ENCODE measurements at regions not wholly inside any gene's neighbourhood (a gene's known extent, or its start where the extent isn't known, plus 50 kb on each side); places are given as distances from the start of the nearest gene placed in this dataset.

DNA sequence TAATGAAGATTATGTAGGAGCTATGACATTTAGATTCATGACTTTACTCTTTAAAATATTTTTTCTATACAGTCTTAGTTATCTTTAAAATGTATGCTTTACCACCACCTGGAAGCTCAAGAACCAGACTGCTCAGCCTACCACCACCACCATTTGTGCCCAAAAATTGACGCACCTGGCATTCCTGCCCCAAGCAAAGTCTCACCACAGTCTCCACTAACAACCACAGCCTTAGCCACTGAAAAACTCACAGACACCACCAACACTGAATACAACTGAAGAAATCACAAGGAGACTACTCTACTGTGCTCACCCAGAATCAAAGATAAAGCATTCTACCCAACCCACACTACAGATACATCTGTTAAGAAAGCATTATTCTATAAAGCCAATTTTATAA, 201.9 kb upstream of the PDE10A start:
- no peak overlapping the region for H2AFZ ChIP-seq (ENCODE audit: insufficient read depth, low read depth, low read length, poor library complexity, severe bottlenecking)
- peaks cover 0 to 3% (median 2%) of the 10 kb centered on the region in 3 donors for H3K9me3 ChIP-seq (ENCODE audit: control extremely low read depth in 1 of 3, control insufficient read depth in 2 of 3, insufficient read depth in 1 of 3, low read length in 2 of 3)
- H3K9ac ChIP-seq (ENCODE audit: low read length) = no peak overlapping the region
- Mint-ChIP-seq H3K9me3 (ENCODE audit: insufficient read depth) (peaks cover 11% of the 10 kb centered on the region), H3K4me3 (no peak overlapping the region), H3K27me3 (peaks cover 16% of the 10 kb centered on the region), H3K27ac (no peak overlapping the region), H3K4me1 (no peaks in the 10 kb centered on the region)
- no peaks in the 10 kb centered on the region for H4K20me1 ChIP-seq (ENCODE audit: control insufficient read depth, insufficient read depth, low read length, poor library complexity, severe bottlenecking)
- no peaks in the 10 kb centered on the region for H3K36me3 ChIP-seq (replicated peaks in 1 of 2; ENCODE audit: control extremely low read depth in 1 of 2, control insufficient read depth in 1 of 2, extremely low read depth in 1 of 2, insufficient read depth in 2 of 2, low read length in 1 of 2)
- no peak overlapping the region for H3K27ac ChIP-seq (ENCODE audit: low read length in 2 of 2)
- ATAC-seq (ENCODE audit: low read depth) (no peak), DNase-seq (no peak)
- H3K4me1 ChIP-seq (ENCODE audit: control insufficient read depth in 2 of 2, insufficient read depth in 2 of 2, low read length in 2 of 2) = no peaks in the 10 kb centered on the region
- CTCF ChIA-PET = no interaction called here
- no peaks in the 10 kb centered on the region for H3K27me3 ChIP-seq (replicated peaks in 1 of 4; ENCODE audit: control extremely low read depth in 1 of 4, control insufficient read depth in 3 of 4, insufficient read depth in 4 of 4, low read length in 3 of 4)
- intact Hi-C loops (cut with micrococcal nuclease) = no loop called here
- no peak overlapping the region for H3K4me3 ChIP-seq (ENCODE audit: control extremely low read depth in 1 of 5, extremely low read depth in 1 of 5, insufficient read depth in 1 of 5, low read depth in 2 of 5, low read length in 4 of 5)
- no peak overlapping the region for H3K4me2 ChIP-seq (replicated peaks; ENCODE audit: low read depth, low read length, poor library complexity, severe bottlenecking)
- H3K79me2 ChIP-seq (ENCODE audit: control insufficient read depth, insufficient read depth, low read length) = no peaks in the 10 kb centered on the region
- WGBS (ENCODE audit: insufficient coverage) = 100% methylated on average over 1 of the region's 1 CpG
- TF ChIP-seq EZH2 (IDR thresholded peaks at IDR 0.05; ENCODE audit: borderline replicate concordance, insufficient read depth, low read depth, low read length, poor library complexity, severe bottlenecking) = no peak
- TF ChIP-seq, protein P1, sequence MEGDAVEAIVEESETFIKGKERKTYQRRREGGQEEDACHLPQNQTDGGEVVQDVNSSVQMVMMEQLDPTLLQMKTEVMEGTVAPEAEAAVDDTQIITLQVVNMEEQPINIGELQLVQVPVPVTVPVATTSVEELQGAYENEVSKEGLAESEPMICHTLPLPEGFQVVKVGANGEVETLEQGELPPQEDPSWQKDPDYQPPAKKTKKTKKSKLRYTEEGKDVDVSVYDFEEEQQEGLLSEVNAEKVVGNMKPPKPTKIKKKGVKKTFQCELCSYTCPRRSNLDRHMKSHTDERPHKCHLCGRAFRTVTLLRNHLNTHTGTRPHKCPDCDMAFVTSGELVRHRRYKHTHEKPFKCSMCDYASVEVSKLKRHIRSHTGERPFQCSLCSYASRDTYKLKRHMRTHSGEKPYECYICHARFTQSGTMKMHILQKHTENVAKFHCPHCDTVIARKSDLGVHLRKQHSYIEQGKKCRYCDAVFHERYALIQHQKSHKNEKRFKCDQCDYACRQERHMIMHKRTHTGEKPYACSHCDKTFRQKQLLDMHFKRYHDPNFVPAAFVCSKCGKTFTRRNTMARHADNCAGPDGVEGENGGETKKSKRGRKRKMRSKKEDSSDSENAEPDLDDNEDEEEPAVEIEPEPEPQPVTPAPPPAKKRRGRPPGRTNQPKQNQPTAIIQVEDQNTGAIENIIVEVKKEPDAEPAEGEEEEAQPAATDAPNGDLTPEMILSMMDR (IDR thresholded peaks at IDR 0.05) = no peak
- POLR2A ChIA-PET = no interaction called here

DNA sequence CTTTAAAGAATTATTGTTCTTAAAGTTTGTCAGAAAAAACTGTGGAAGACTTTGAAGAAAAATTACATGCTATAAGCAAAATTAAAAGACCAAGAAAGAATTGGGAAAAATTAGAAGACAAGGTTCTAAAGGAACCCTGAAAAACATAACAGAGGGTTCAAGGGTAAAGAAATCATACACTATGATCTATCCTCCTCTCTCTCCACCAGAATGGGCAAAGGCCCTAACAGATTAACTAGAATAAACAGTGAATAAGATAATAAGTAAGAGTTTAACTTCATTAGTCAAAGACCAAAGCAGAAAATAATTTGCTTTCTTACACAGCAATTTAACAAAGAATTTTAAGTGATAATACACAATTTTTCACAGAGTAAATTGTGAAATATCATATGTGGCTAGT, 201.2 kb upstream of the PDE10A start:
- peaks cover 0 to 3% (median 0%) of the 10 kb centered on the region in 3 donors for H3K9me3 ChIP-seq (ENCODE audit: control extremely low read depth in 1 of 3, control insufficient read depth in 2 of 3, insufficient read depth in 1 of 3, low read length in 2 of 3)
- no peaks in the 10 kb centered on the region for H4K20me1 ChIP-seq (ENCODE audit: control insufficient read depth, insufficient read depth, low read length, poor library complexity, severe bottlenecking)
- no peak overlapping the region for H2AFZ ChIP-seq (ENCODE audit: insufficient read depth, low read depth, low read length, poor library complexity, severe bottlenecking)
- H3K9ac ChIP-seq (ENCODE audit: low read length) = no peak overlapping the region
- DNase-seq = no peak
- H3K4me2 ChIP-seq (replicated peaks; ENCODE audit: low read depth, low read length, poor library complexity, severe bottlenecking) = no peak overlapping the region
- ChIA-PET CTCF (no interaction called here), POLR2A (no interaction called here)
- H3K36me3 ChIP-seq (replicated peaks in 1 of 2; ENCODE audit: control extremely low read depth in 1 of 2, control insufficient read depth in 1 of 2, extremely low read depth in 1 of 2, insufficient read depth in 2 of 2, low read length in 1 of 2) = no peaks in the 10 kb centered on the region
- no peak overlapping the region for H3K27ac ChIP-seq (ENCODE audit: low read length in 2 of 2)
- TF ChIP-seq, protein P1 (IDR thresholded peaks at IDR 0.05) = no peak
- TF ChIP-seq EZH2 (IDR thresholded peaks at IDR 0.05; ENCODE audit: borderline replicate concordance, insufficient read depth, low read depth, low read length, poor library complexity, severe bottlenecking) = no peak
- Mint-ChIP-seq H3K4me1 (no peaks in the 10 kb centered on the region), H3K4me3 (no peak overlapping the region), H3K9me3 (ENCODE audit: insufficient read depth) (peaks cover 5% of the 10 kb centered on the region), H3K27ac (no peak overlapping the region), H3K27me3 (peaks cover 18% of the 10 kb centered on the region)
- no peaks in the 10 kb centered on the region for H3K79me2 ChIP-seq (ENCODE audit: control insufficient read depth, insufficient read depth, low read length)
- no peak for ATAC-seq (ENCODE audit: low read depth)
- H3K27me3 ChIP-seq (replicated peaks in 1 of 4; ENCODE audit: control extremely low read depth in 1 of 4, control insufficient read depth in 3 of 4, insufficient read depth in 4 of 4, low read length in 3 of 4) = no peaks in the 10 kb centered on the region
- no peaks in the 10 kb centered on the region for H3K4me1 ChIP-seq (ENCODE audit: control insufficient read depth in 2 of 2, insufficient read depth in 2 of 2, low read length in 2 of 2)
- H3K4me3 ChIP-seq (ENCODE audit: control extremely low read depth in 1 of 5, extremely low read depth in 1 of 5, insufficient read depth in 1 of 5, low read depth in 2 of 5, low read length in 4 of 5) = no peak overlapping the region
- intact Hi-C loops (cut with micrococcal nuclease) = no loop called here

All from B cell (primary cell).